ENCODE measurements at regions not wholly inside any gene's neighbourhood (a gene's known extent, or its start where the extent isn't known, plus 50 kb on each side); places are given as distances from the start of the nearest gene placed in this dataset.

- ChIA-PET POLR2A (no interaction called here), CTCF (no interaction called here)
- H3K4me1 ChIP-seq (ENCODE audit: control insufficient read depth in 2 of 2, insufficient read depth in 2 of 2, low read length in 2 of 2): no peaks in the 10 kb centered on the region
- H2AFZ ChIP-seq (ENCODE audit: insufficient read depth, low read depth, low read length, poor library complexity, severe bottlenecking): no peak overlapping the region
- Mint-ChIP-seq H3K27me3 (no peaks in the 10 kb centered on the region), H3K9me3 (ENCODE audit: insufficient read depth) (no peaks in the 10 kb centered on the region), H3K27ac (no peak overlapping the region), H3K4me3 (no peak overlapping the region), H3K4me1 (no peaks in the 10 kb centered on the region)
- WGBS (ENCODE audit: insufficient coverage): 85% methylated on average over 6 of the region's 9 CpGs
- intact Hi-C loops (cut with micrococcal nuclease): no loop called here
- no peak overlapping the region for H3K27ac ChIP-seq (ENCODE audit: low read length in 2 of 2)
- no peak overlapping the region for H3K9ac ChIP-seq (ENCODE audit: low read length)
- DNase-seq (no peak), ATAC-seq (ENCODE audit: low read depth) (no peak)
- H3K9me3 ChIP-seq (ENCODE audit: control extremely low read depth in 1 of 3, control insufficient read depth in 2 of 3, insufficient read depth in 1 of 3, low read length in 2 of 3): peaks cover 0 to 9% (median 0%) of the 10 kb centered on the region in 3 donors
- no peaks in the 10 kb centered on the region for H3K27me3 ChIP-seq (replicated peaks in 1 of 4; ENCODE audit: control extremely low read depth in 1 of 4, control insufficient read depth in 3 of 4, insufficient read depth in 4 of 4, low read length in 3 of 4)
- no peaks in the 10 kb centered on the region for H3K36me3 ChIP-seq (replicated peaks in 1 of 2; ENCODE audit: control extremely low read depth in 1 of 2, control insufficient read depth in 1 of 2, extremely low read depth in 1 of 2, insufficient read depth in 2 of 2, low read length in 1 of 2)
- no peaks in the 10 kb centered on the region for H4K20me1 ChIP-seq (ENCODE audit: control insufficient read depth, insufficient read depth, low read length, poor library complexity, severe bottlenecking)
- H3K4me3 ChIP-seq (ENCODE audit: control extremely low read depth in 1 of 5, extremely low read depth in 1 of 5, insufficient read depth in 1 of 5, low read depth in 2 of 5, low read length in 4 of 5): no peak overlapping the region
- no peaks in the 10 kb centered on the region for H3K79me2 ChIP-seq (ENCODE audit: control insufficient read depth, insufficient read depth, low read length)
- TF ChIP-seq EZH2 (IDR thresholded peaks at IDR 0.05; ENCODE audit: borderline replicate concordance, insufficient read depth, low read depth, low read length, poor library complexity, severe bottlenecking) (no peak), CTCF (IDR thresholded peaks at IDR 0.05) (no peak)
- no peak overlapping the region for H3K4me2 ChIP-seq (replicated peaks; ENCODE audit: low read depth, low read length, poor library complexity, severe bottlenecking)
Measured at GRCh38 chr12:127726671-127727315, 540.2 kb upstream of the TMEM132C start.

GRCh38 chr12:127728285-127728684 is 538.7 kb upstream of the TMEM132C start:
- no peak overlapping the region for H3K27ac ChIP-seq (ENCODE audit: low read length in 2 of 2)
- DNase-seq (no peak), ATAC-seq (ENCODE audit: low read depth) (no peak)
- Mint-ChIP-seq H3K27me3 (no peaks in the 10 kb centered on the region), H3K9me3 (ENCODE audit: insufficient read depth) (peaks cover 4% of the 10 kb centered on the region), H3K4me1 (no peaks in the 10 kb centered on the region), H3K4me3 (no peak overlapping the region), H3K27ac (no peak overlapping the region)
- no peak overlapping the region for H3K9ac ChIP-seq (ENCODE audit: low read length)
- no peaks in the 10 kb centered on the region for H3K36me3 ChIP-seq (replicated peaks in 1 of 2; ENCODE audit: control extremely low read depth in 1 of 2, control insufficient read depth in 1 of 2, extremely low read depth in 1 of 2, insufficient read depth in 2 of 2, low read length in 1 of 2)
- H3K4me2 ChIP-seq (replicated peaks; ENCODE audit: low read depth, low read length, poor library complexity, severe bottlenecking): no peak overlapping the region
- no peaks in the 10 kb centered on the region for H3K27me3 ChIP-seq (replicated peaks in 1 of 4; ENCODE audit: control extremely low read depth in 1 of 4, control insufficient read depth in 3 of 4, insufficient read depth in 4 of 4, low read length in 3 of 4)
- no peaks in the 10 kb centered on the region for H3K4me1 ChIP-seq (ENCODE audit: control insufficient read depth in 2 of 2, insufficient read depth in 2 of 2, low read length in 2 of 2)
- ChIA-PET POLR2A (no interaction called here), CTCF (no interaction called here)
- peaks cover 0 to 9% (median 0%) of the 10 kb centered on the region in 3 donors for H3K9me3 ChIP-seq (ENCODE audit: control extremely low read depth in 1 of 3, control insufficient read depth in 2 of 3, insufficient read depth in 1 of 3, low read length in 2 of 3)
- H3K79me2 ChIP-seq (ENCODE audit: control insufficient read depth, insufficient read depth, low read length): no peaks in the 10 kb centered on the region
- WGBS (ENCODE audit: insufficient coverage): 100% methylated on average over 1 of the region's 3 CpGs
- no peak for TF ChIP-seq CTCF (IDR thresholded peaks at IDR 0.05)
- TF ChIP-seq EZH2 (IDR thresholded peaks at IDR 0.05; ENCODE audit: borderline replicate concordance, insufficient read depth, low read depth, low read length, poor library complexity, severe bottlenecking): no peak
- H2AFZ ChIP-seq (ENCODE audit: insufficient read depth, low read depth, low read length, poor library complexity, severe bottlenecking): no peak overlapping the region
- no peaks in the 10 kb centered on the region for H4K20me1 ChIP-seq (ENCODE audit: control insufficient read depth, insufficient read depth, low read length, poor library complexity, severe bottlenecking)
- intact Hi-C loops (cut with micrococcal nuclease): no loop called here
- H3K4me3 ChIP-seq (ENCODE audit: control extremely low read depth in 1 of 5, extremely low read depth in 1 of 5, insufficient read depth in 1 of 5, low read depth in 2 of 5, low read length in 4 of 5): no peak overlapping the region

Measured in B cell (primary cell).